ENCODE measurements at regions not wholly inside any gene's neighbourhood (a gene's known extent, or its start where the extent isn't known, plus 50 kb on each side); places are given as distances from the start of the nearest gene placed in this dataset.
A peak's percentile ranks its signal among the peaks of the same experiment; 100 is the strongest.

DNA sequence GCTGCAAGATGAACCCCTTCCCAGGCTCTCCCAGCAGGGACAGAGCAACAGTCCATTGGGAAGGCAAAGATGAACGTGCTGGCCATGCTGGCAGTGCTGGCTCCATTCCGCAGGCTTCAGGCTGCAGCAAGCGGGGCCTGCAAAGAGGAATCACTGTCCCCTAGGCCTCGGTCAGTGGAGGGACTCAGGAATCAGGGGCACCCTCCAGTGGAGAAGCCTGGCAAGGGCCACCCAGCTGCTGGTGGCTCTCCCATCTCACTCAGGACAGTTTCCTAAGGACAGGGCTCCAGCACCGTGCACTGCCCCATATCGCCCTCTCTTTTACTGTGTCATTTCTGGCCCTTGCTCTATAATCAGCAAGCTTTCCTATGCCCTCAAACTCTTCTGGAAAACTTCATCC, 498.6 kb downstream of the EFNB2 start:
- DNase-seq (ENCODE audit: low read depth, low spot score), result no peak

- DNase-seq (ENCODE audit: low read depth, low spot score), result no peak
Measured at GRCh38 chr13:106034201-106034600, 501.3 kb downstream of the EFNB2 start.

DNA sequence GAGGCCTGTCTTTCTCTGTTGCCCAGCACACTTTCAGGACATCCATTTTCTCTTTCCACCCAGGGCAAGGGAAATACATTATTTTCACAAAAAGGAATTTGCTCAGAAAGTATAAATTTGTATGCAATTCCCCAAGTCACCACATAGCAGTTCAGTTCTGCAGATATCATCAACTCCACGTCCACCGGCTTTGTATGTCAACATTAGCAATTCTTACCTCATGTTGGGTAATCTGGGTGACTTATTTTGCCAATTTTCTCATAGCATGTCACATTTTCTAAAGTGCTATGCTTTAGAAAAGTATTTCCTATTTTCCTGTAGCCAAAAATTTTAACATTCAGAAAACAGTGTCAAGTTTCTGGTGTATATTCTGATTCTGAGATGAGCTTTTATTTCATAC, 501.8 kb downstream of the EFNB2 start:
- DNase-seq (ENCODE audit: low read depth, low spot score), result no peak

GRCh38 chr13:106032441-106032840, 503.0 kb downstream of the EFNB2 start:
- DNase-seq (ENCODE audit: low read depth, low spot score), result no peak

DNA sequence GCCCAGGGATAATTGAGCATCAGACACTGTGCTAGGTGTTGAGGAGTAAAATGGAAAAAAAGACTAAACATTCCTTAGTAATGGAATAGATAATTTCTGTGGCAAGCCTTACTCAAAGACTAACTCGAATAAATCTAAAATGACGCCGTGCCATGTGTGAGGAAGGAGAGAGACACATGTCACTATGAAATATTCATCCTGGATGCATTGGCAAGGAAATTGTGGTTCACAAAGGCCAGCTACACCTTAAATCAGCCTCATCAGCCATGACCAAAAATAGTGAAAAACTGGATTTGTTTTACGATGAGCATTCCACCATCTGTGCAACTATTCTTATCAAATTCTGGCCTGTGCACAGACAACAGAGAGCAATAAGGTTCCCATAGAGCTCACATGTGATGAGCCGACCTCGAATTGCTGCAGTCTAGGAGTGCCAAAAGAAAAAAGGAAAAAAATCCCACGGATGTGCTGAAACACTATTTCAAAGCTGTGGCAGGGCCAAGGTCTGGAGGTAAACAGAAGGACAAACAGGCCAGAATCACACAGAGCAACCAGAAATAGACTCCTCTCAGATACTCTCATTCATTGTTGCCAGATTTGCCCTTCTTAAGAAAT, 505.7 kb downstream of the EFNB2 start:
- no peak for DNase-seq (ENCODE audit: low read depth, low spot score)

- DNase-seq (ENCODE audit: low read depth, low spot score), result no peak
Measured at GRCh38 chr13:106028911-106029310, 506.6 kb downstream of the EFNB2 start.

GRCh38 chr13:106011600-106011999, 523.9 kb downstream of the EFNB2 start:
- DNase-seq (ENCODE audit: low read depth, low spot score), result no peak

DNA sequence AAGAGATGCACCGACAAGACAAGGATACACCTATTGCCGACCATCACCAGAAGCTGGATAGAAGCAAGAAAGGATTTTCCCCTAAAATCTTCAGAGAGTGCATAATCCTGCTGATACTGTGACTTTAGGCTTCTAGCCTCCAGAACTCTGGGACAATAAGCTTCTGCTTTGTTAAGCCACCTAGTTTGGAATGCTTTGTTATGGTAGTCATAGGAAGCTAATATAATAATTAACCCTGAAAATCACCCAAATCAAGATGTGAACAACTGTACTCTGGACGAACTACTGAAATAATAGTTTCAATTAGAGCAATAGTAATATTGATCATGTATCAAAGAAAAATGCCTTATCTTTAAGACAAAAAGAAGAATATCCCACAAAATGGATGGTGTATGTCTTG, 524.6 kb downstream of the EFNB2 start:
- no peak for DNase-seq (ENCODE audit: low read depth, low spot score)

DNA sequence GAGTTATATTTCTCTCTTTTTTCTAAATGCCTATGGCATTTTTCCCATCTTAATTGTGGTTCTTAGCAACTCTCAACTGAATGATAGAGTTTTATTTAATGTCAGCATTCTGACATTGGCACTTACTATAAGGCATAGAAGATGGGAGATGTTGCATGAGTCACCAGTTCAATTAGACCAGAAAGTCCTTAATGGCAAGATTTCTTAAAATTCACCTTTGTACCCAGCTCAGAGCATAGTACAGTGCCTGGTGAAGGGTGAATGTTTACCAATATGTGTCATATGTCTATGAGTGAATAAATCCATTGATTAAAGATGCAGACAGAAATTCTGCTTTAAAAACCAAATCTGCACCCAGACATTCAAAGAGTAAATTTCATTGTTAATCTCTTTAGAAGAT, 526.9 kb downstream of the EFNB2 start:
- DNase-seq (ENCODE audit: low read depth, low spot score), result no peak

GRCh38 chr13:106007156-106007555, 528.3 kb downstream of the EFNB2 start:
- no peak for DNase-seq (ENCODE audit: low read depth, low spot score)

DNA sequence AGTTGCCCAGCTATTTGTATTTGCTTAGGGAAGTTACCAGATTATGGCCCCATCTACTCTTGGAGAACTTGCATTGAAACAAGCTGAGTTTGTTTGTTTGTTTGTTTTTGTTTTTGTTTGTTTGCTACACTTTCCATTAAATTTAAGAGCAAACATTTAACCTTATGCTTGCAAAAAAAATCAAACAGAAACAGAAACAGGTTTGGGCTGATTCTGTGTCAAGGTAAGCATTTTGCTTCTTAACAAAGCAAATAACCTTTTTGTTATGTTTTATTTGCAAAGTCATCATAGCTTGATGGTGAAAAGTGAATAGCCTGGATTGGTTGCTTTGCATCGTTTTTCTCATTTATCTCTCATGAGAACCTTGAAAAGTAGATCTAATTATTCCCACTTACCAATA, 531.8 kb downstream of the EFNB2 start:
- no peak for DNase-seq (ENCODE audit: low read depth, low spot score)

GRCh38 chr13:106001443-106001842, 534.0 kb downstream of the EFNB2 start:
- DNase-seq (ENCODE audit: low read depth, low spot score), result no peak

- DNase-seq (ENCODE audit: low read depth, low spot score), result no peak
Measured at GRCh38 chr13:105997581-105998550, 537.6 kb downstream of the EFNB2 start.

- DNase-seq (ENCODE audit: low read depth, low spot score), result no peak
Measured at GRCh38 chr13:105996391-105997025, 539.0 kb downstream of the EFNB2 start.

- DNase-seq (ENCODE audit: low read depth, low spot score), result no peak
Measured at GRCh38 chr13:105994340-105994739, 541.1 kb downstream of the EFNB2 start.

GRCh38 chr13:105991622-105992277, 543.7 kb downstream of the EFNB2 start:
- peak; percentile 20 for DNase-seq (ENCODE audit: low read depth, low spot score)

DNA sequence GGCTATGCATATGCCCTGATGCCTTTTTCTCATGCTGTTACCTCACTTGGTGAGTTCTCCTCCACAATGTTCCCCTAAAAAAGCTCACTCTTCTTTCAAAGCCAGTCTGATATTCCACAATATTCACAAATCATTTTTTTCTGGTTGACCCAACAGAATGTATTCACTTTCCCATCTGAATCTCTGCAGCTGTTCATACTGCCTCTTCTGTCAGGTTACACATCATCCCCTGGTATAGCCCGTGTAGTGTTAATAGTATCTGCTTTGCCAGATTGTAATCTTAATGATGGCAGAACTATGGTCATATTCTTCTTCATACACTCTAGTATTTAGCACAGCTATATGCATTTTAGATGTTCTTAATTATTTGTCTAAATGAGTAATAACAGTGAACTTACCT, 544.3 kb downstream of the EFNB2 start:
- no peak for DNase-seq (ENCODE audit: low read depth, low spot score)

DNA sequence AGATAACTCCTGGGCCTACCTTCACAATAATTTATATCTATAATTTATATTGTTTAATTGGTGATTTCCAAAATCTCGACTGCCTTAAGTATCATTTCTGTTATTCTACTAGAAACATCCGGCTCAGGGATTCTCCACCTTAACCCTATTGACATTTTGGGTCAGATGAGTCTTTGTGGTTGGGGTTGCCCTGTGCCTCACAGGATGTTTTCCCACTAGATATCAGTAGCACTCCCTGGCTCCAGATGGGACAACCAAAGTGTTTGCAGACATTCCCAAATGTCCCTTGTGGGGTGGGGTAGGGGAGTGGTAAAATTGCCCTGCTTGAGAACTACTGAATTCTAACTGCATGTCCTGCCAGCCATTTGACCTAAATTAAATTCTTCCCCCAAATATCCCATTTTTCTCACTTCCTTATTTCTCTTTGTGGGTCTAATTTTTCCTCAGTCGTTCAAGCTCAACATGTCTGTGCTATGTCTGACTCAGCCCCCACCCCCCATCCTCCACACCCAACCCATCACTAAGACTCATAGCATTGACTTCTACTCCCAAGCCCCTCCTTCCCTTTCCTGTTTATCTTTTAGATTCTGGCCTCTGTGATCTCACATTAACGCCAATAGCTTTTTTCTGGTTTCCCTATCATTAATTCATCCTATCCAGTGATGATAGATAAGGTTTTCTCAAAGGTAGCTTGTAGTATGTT, 545.1 kb downstream of the EFNB2 start:
- DNase-seq (ENCODE audit: low read depth, low spot score), result no peak

DNA sequence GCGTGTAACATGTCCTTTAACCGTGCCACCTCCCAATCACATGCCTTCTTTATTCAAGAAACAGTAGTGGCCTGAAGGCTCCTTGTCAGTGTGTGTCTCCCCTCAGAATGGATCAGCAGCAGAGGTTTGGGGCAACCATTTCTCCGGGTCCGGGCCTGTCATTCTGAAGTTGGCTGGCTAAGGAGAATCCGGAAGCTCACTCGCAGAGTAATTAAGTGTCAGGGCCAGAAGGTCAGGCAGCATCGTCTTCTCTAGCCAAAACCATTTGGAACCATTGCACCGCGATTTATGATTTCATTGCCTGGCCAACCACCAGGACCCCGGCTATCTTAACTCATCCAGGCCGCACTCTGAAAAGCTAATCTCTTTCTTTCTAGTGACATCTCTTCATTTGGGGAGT, 550.8 kb downstream of the EFNB2 start:
- DNase-seq (ENCODE audit: low read depth, low spot score), result no peak

DNA sequence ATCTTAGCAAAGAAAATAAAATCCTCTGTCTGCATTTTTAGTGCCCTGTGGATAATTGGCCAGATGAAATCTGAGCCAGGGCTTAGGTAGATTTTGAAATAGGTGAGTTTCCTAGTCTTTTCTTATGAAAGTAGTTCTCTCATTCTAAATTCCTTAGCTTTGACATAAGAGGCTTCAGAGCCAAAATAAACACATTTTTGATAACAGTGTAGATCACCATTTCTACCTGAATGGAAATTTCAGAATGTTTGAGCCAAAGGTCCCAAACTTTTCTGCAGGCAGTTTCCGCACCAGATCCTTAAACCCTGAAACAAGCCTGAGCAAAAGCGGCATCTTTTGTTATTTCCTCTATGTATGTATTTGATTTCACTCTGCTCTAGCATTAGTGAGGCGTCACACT, 551.2 kb downstream of the EFNB2 start:
- DNase-seq (ENCODE audit: low read depth, low spot score), result no peak

DNA sequence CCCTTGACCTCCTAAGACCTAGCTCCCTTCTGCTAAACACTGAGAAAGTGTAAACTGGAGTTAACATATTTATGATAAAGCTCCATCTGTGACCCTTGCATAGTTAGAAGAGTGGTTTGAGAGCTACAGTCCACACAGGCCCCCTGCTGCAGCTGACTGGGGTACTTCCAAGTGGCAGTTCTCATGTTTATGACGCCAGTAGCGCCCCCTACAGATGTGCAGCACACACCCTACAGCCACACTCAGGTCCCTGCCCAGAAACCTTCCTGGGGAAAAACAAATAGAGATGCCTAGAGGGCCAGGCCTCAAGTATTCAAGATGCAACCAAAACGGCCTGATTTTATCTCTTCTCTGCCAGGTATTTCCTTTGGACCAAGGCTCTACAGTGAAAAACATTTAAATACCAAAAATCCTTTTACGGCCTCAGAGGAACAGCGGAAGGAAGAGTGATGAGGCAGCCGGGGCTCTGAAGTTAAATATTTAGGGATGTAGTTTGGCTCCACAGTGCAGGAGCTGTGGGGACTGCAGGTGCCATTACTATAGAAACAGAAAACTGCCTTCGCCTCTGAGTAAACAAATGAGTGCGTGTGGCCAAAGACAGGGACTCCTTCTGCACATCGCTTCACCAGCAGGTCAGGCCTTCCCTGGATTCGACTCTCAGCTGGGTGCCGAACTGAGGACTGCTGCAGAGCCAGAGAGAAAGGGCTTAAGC, 553.1 kb downstream of the EFNB2 start:
- DNase-seq (ENCODE audit: low read depth, low spot score), result no peak

Data from brain pericyte (primary cell).